ENCODE measurements at regions not wholly inside any gene's neighbourhood (a gene's known extent, or its start where the extent isn't known, plus 50 kb on each side); places are given as distances from the start of the nearest gene placed in this dataset.

- no peaks in the 10 kb centered on the region for H3K36me3 ChIP-seq
- DNase-seq (ENCODE audit: extremely low spot score in 2 of 2): no peak
- H3K4me3 ChIP-seq: no peak overlapping the region
- no peak overlapping the region for H3K27ac ChIP-seq
- no peaks in the 10 kb centered on the region for H3K9me3 ChIP-seq
- intact Hi-C loops (cut with DNase I): no loop called here
- no peaks in the 10 kb centered on the region for H3K4me1 ChIP-seq
- TF ChIP-seq POLR2AphosphoS5 (IDR thresholded peaks at IDR 0.05; ENCODE audit: insufficient read depth in 1 of 2, low read depth in 1 of 2) (no peak), CTCF (IDR thresholded peaks at IDR 0.05) (no peak), POLR2A (IDR thresholded peaks at IDR 0.05) (no peak)
- no peaks in the 10 kb centered on the region for H3K27me3 ChIP-seq
Observed at GRCh38 chr6:93604951-93605350, 185.6 kb upstream of the EPHA7 start.

GRCh38 chr6:93592417-93592816 is 173.1 kb upstream of the EPHA7 start:
- Histone ChIP-seq H3K4me3 (no peak overlapping the region), H3K27me3 (no peaks in the 10 kb centered on the region), H3K9me3 (no peaks in the 10 kb centered on the region), H3K36me3 (no peaks in the 10 kb centered on the region), H3K27ac (no peak overlapping the region), H3K4me1 (no peaks in the 10 kb centered on the region)
- TF ChIP-seq CTCF (IDR thresholded peaks at IDR 0.05): no peak
- TF ChIP-seq POLR2AphosphoS5 (IDR thresholded peaks at IDR 0.05; ENCODE audit: insufficient read depth in 1 of 2, low read depth in 1 of 2): no peak
- no peak for TF ChIP-seq POLR2A (IDR thresholded peaks at IDR 0.05)
- DNase-seq (ENCODE audit: extremely low spot score in 2 of 2): no peak
- intact Hi-C loops (cut with DNase I): no loop called here

GRCh38 chr6:93586306-93586705 is 166.9 kb upstream of the EPHA7 start:
- H3K36me3 ChIP-seq: no peaks in the 10 kb centered on the region
- TF ChIP-seq CTCF (IDR thresholded peaks at IDR 0.05) (no peak), POLR2AphosphoS5 (IDR thresholded peaks at IDR 0.05; ENCODE audit: insufficient read depth in 1 of 2, low read depth in 1 of 2) (no peak), POLR2A (IDR thresholded peaks at IDR 0.05) (no peak)
- intact Hi-C loops (cut with DNase I): no loop called here
- H3K27me3 ChIP-seq: no peaks in the 10 kb centered on the region
- H3K4me3 ChIP-seq: no peak overlapping the region
- H3K27ac ChIP-seq: no peak overlapping the region
- no peak for DNase-seq (ENCODE audit: extremely low spot score in 2 of 2)
- no peaks in the 10 kb centered on the region for H3K9me3 ChIP-seq
- H3K4me1 ChIP-seq: no peaks in the 10 kb centered on the region

GRCh38 chr6:93584300-93584699 is 164.9 kb upstream of the EPHA7 start:
- DNase-seq (ENCODE audit: extremely low spot score in 2 of 2): no peak
- no peak overlapping the region for H3K4me3 ChIP-seq
- H3K9me3 ChIP-seq: no peaks in the 10 kb centered on the region
- H3K4me1 ChIP-seq: no peaks in the 10 kb centered on the region
- no peak overlapping the region for H3K27ac ChIP-seq
- intact Hi-C loops (cut with DNase I): no loop called here
- H3K27me3 ChIP-seq: no peaks in the 10 kb centered on the region
- no peaks in the 10 kb centered on the region for H3K36me3 ChIP-seq
- no peak for TF ChIP-seq POLR2A (IDR thresholded peaks at IDR 0.05)
- TF ChIP-seq POLR2AphosphoS5 (IDR thresholded peaks at IDR 0.05; ENCODE audit: insufficient read depth in 1 of 2, low read depth in 1 of 2): no peak
- no peak for TF ChIP-seq CTCF (IDR thresholded peaks at IDR 0.05)

- no peak for TF ChIP-seq POLR2A (IDR thresholded peaks at IDR 0.05)
- no peak for TF ChIP-seq POLR2AphosphoS5 (IDR thresholded peaks at IDR 0.05; ENCODE audit: insufficient read depth in 1 of 2, low read depth in 1 of 2)
- no peak for TF ChIP-seq CTCF (IDR thresholded peaks at IDR 0.05)
- H3K9me3 ChIP-seq: no peaks in the 10 kb centered on the region
- DNase-seq (ENCODE audit: extremely low spot score in 2 of 2): no peak
- H3K36me3 ChIP-seq: no peaks in the 10 kb centered on the region
- intact Hi-C loops (cut with DNase I): no loop called here
- H3K27me3 ChIP-seq: no peaks in the 10 kb centered on the region
- no peak overlapping the region for H3K27ac ChIP-seq
- H3K4me1 ChIP-seq: no peaks in the 10 kb centered on the region
- no peak overlapping the region for H3K4me3 ChIP-seq
Observed at GRCh38 chr6:93581371-93581770, 162.0 kb upstream of the EPHA7 start.
